ENCODE measurements at regions not wholly inside any gene's neighbourhood (a gene's known extent, or its start where the extent isn't known, plus 50 kb on each side); places are given as distances from the start of the nearest gene placed in this dataset.

DNA sequence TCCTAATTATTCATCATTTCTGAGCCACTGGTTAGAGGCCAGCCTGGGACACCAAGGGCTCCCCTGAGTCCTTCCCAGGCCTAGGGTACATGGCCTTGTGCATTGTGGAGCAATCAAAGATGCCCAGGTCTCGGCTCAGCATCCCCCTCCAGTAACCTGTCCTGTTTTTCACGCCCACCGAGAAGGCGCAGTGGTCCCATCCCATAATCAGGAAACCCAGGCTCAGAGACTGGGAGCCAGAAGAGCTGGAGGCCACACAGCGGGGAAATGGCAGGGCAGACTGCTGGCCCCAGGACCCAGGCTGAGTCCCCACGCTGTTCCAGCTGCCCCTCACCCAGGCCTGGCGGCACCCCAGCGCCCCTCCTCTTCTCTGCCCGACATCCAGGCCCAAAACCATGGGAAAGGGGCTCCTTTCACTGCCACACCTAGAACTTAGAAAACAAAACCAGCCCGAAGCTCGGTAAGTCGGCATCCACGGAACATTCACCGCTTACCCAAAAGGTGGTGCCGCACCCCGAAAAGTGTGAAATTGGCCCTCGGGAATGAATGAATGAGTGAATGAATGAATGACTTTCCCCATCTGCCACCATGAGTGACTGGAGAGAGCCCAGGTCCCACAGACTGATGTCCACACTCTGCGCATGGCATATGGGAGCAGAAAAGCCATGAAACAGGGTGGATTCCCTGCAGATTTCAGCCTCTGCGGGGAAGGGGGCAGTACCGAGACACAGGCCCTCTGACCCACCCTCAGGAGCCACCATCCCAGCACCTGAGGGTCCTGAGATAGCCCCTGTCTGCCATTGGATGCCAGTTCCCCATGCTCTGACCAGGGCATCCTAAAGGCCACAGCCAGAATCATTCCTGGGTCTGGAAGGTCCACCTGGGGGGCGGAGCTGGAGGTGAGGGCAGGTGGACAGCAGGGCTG is 132.5 kb downstream of the OLFM1 start:
- DNase-seq (ENCODE audit: low spot score) = no peak

DNA sequence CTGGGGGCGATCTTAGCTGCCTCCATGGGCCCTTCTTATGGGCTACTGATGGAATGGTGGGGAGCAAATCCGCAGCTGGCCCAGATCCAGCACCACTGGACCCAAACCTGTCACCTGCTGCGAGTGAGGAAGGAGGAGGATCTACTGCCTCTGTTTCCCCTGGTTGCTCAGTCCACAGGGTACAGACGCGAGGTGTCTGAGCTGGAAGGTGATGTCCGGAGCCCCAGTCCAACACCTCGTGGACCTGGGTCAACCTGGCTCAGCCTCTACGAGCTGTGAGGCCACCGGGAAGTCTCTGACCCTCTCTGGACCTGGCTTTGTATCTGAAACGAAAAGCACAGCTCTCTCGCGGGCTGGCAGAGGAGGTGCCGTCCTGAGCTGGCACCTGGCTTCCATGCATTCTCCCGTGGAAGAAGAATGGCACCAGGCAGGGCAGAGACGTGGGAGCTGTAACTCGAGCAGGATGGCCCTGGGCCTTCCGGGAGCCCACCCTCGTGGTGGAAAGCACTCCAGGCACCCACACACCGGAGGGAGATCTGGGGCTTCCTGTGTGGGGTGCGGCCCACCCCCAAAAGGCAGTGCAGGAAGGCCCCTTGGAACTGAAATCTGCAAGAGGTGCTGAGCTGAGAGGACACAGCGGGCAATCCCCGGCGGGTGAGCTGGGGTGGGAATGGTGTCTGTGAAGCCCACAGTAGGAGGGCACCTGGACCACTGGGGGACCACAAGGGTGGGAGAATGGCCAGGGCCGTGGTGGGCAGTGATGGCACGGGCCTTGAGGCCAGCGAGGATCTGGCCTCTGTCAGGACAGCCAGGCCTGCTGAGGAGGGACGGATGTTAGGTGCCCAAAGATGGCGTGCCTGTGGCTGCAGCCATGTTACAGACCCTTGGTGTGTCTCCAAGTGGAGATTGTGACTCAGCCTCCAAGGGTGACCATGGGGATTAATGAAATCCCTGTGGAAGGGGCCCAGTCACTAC is 133.4 kb downstream of the OLFM1 start:
- no peak for DNase-seq (ENCODE audit: low spot score)

DNA sequence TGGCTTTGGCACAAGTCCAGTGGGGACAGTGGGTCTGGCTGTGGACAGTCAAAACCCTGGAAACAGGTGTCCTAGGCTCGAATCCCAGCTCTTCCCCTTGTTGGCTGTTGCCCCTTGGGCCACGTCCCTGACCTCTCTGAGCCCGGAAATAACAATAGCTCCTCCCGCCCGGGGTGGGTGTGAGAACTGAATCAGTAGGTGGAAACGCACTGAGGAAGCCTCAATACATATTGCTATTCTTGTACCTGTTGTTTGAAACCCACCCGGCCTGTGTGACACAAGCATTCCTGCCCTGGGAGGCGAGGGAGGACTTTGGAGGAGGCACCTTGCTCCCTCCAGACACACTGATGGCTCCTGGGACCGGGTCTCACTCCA is 134.1 kb downstream of the OLFM1 start:
- no peak for DNase-seq (ENCODE audit: low spot score)

DNA sequence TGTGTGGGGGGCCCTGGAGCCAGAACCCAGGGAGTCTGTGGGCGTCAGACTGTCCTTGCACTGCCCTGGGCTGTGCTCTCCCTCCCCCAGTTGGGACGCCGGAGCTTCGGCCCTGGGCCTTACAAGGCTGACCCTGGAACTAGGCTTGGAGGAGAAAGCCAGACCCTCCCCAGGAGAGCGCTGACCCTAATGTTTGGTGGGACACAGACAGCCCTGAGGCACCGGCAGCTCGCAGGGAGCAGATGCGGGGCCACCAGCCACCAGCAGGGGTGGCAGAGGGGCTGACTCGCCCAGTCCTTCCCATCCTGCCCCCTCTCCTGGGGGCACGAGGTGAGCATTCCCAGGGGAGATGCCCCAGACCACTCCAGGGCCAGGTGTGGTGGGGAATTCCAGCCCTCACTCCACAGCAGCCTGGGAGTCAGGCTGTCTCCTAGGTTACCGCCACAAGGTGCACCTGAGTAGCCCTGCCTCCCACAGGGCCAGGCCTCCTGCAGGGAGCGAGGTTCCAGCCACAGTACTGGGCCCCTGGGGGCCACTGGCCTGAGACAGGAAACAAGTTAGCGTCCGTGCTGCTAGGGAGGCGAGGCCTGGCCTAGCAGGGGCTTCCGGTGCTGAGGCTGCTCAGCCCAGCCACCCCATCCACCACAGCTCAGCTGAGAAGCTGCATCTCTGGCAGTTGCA is 134.6 kb downstream of the OLFM1 start:
- DNase-seq (ENCODE audit: low spot score) = no peak

DNA sequence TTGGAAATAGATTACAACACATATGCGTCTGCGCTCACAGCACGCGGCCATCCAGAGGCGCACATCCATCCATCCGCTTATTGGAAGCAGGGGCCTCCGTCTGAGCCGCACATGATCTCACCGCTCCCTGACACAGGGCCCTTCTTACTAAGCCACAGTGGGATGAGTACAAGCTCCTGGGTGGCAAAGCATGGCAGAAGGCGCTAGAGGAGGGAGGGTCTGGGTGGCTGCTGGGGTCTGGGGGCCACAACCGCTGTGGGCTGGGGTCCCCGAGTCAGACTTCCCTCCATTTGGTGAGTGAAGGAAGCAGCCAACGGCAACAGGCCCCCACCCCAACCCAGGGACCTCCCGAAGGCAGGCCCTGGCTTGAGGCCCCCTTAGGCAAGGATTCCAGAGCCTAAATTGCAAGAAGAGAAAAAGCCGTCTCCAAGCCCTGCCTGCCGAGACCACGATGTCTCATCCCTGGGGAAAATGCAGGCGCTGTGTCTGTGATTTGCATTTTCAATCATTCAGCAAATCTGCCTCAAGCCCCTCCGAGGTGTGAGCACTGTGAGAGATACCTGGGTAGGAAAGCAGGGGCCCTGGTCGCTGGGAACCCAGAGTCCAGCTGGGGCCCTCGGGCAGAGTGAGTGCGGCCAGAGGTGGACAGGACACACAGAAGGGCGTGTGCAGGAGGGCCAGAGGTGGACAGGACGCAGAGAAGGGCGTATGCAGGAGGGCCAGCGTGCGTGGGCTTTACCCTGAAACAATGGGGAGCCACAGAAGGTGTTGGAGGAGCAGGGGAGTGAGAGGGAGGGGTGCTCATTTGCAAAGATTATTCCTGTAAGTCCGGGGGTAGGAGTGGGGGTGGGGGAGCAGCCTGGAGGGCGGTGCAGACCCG is 135.7 kb downstream of the OLFM1 start:
- DNase-seq (ENCODE audit: low spot score) = no peak

DNA sequence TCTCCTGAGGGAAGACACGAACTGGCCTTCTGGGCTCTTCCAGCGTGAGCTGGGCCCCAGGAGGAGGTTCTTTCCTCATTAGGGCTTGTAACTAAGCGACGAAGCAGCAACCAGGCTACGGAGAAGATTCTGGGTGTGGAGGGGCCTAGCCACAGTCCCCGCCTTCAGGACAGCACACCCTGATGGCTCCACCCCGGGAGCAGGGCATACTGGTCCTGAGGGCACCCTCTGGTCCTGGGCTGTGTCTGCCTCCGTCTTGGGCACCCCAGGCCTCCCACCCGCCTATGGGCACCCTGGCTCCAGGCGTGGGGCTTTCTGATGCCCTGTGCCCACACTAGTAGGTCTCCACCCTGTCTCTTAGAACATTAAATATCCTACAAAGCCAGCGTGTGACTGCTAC is 136.4 kb downstream of the OLFM1 start:
- DNase-seq (ENCODE audit: low spot score) = no peak

DNA sequence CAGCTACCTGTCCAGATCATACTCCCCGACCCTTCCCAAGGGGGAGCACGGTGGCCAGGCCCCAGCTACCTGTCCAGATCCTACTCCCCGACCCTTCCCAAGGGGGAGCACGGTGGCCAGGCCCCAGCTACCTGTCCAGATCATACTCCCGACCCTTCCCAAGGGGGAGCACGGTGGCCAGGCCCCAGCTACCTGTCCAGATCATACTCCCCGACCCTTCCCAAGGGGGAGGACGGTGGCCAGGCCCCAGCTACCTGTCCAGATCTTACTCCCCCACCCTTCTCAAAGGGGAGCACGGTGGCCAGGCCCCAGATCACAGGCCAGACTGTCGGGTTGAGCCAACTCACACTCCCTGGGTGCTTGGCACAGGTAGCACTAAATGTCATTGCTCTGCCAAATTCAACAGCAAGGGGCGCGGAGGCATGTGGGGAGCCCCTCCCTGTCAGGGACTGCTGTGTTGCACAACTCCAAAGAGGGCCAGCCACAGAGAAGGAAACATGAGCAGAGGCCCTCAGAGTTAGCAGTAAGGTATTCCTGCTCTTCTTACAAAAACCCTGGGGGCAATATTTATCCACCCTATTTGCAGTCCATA is 136.9 kb downstream of the OLFM1 start:
- DNase-seq (ENCODE audit: low spot score) = no peak

DNA sequence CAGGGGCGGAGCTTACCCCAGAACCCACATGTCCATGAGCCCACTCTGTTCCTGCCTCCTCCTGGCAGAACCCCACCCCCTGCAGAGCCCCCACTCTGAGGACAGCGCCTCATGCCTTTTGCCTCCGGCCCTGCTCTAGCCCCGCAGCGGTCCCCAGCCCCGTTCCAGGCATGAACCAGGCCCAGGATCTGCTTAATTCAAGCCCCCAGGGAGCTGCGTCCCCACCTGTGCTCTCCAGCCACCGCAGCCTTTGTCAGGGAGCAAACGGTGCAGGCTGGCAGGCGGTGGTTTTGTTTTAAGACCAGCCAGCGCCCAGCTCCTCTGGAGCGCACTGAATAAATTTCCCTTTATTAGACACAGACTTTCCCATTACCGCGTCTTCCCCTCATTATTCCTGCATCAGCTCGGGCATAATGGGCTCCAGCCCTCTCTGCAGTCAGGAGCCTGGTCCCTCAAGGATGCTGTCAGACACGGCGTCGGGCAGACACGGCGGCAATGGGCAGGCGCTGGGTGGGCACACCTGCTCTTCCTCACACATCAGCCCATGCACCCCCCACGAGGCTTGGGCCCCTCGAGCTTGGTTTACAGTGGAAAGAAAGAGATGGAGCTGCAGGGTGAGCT is 137.6 kb downstream of the OLFM1 start:
- DNase-seq (ENCODE audit: low spot score) = no peak

DNA sequence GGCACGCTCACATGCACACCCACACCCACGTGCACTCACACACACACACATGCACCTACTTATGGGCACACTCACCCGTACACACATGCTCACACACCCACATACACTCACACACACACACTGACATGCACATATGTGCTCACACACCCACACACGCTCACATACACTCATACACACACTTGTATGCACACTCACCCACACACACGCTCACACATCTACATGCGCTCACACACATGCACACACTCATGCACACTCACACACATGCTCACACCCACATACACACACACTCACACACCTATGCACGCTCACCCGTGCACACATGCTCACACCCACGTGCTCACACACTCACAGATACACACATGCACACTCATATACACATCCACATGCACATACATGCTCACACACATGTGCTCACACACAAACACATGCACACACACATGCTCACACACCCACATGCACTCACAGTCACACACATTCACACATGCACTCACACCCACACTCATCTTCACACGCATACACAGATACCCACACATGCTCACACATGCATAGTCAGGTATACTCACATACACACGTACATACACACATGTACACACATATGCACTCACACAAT is 138.3 kb downstream of the OLFM1 start:
- DNase-seq (ENCODE audit: low spot score) = no peak

DNA sequence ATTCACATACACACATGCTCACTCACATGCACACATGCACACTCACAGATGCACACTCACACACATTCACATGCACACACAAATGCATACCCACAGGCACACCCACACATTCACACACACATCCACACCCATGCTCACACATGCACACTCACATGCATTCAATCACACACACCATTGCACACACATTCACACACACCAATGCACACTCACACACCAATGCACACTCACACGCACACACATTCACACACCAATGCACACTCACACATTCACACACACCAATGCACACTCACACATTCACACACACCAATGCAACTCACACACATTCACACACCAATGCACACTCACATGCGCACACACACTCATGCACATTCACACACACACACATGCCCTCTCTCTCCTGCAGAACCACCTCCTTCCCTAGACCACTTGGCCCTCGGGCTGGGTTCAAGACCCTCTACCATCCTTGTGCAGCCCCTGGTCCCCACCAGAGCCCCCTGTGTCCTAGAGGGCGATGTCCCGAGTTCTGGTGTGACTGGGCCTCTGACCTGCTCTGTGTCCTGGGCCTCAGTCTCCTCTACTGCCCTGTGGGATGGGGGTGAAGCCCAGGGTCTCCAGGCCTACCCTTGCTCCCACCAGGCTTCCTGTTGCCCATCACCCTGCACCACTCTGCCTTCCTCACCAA is 139.0 kb downstream of the OLFM1 start:
- DNase-seq (ENCODE audit: low spot score) = no peak

DNA sequence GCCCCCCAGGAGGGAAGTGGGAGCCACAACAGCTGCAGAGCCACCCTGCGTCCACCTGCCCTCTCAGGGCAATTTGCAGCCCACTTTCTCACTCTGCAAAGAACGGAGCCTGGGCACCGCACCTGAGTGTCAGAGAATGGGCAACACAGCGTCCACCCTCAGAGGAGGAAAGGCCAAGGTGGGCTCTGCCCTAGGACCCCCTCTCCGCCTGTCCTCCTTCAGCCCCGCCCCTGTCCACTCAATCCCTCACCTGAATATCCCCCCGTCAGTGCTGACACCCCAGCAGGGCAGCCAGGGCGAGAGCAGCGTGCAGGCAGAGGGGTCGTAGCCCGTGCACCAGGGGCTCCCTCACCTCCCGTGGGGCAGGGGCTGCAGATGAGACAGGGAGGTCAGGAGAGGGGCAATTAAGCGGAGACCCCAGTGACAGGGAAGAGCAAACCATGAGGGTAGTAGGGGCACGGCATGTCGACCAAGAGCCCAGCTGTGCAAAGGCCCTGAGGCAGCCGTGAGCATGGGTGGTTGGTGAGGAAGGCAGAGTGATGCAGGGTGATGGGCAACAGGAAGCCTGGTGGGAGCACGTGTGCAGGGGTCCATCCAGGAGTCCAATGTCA is 140.3 kb downstream of the OLFM1 start:
- DNase-seq (ENCODE audit: low spot score) = no peak

DNA sequence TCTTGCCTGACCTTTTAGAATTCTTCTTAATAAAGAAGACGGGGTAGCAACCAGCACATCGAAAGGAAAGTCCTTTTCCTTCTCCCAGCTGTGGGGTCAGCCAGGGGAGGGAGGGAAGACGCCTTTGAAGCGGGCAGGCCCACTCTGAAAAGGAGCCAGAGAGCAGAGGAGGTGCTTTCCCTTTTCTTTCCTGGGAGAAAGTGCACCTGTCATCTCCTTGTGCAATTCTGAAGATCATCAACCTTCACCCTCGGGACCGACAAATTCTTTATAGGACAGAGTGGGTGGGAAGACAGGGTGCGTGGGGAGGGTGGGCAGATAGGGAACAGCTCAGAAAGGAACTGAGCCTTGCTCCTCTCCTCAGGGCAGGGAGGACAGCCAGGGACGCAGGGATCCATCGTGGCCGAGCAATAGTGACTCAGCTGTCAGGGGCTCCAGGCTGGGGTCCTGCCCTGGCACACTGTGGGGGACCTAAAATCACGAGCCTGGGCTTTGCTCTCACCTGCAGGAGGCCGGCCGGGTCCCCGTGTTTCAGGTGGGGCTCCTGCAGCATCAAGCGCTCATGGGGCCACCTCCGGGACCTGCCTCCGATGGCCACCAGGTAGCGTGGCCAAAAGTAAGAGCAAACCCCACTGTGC is 141.0 kb downstream of the OLFM1 start:
- no peak for DNase-seq (ENCODE audit: low spot score)

DNA sequence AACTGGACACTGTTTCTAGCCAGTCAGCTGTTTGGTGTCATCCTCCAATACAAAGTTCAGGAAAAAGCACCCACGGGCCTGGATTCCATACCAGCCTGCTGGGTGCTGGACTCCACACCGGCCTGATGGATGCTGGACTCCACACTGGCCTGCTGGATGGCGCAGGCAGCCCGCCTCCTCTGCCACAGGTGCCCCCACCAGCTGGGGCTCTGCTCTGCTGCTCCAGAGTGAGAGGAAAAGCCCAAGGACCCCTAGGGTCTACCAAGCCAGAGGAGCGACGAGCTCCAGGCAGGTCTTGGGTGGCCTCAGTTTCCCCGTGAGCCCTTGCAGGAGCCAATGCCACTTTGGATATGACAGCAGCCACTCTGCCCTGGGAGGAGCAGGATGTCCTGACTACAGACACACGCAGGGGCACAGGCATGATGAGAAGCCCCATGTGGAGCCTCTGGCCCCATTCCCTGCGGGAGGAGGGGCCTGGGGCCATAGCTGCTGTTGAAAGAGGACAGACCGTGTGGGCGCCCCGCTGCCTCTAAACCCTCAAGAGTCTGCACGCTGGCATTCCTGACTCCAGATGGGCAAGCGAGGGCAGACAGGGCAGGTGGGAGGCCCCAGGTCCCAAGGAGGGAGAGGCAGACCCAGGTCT is 141.6 kb downstream of the OLFM1 start:
- DNase-seq (ENCODE audit: low spot score) = no peak

DNA sequence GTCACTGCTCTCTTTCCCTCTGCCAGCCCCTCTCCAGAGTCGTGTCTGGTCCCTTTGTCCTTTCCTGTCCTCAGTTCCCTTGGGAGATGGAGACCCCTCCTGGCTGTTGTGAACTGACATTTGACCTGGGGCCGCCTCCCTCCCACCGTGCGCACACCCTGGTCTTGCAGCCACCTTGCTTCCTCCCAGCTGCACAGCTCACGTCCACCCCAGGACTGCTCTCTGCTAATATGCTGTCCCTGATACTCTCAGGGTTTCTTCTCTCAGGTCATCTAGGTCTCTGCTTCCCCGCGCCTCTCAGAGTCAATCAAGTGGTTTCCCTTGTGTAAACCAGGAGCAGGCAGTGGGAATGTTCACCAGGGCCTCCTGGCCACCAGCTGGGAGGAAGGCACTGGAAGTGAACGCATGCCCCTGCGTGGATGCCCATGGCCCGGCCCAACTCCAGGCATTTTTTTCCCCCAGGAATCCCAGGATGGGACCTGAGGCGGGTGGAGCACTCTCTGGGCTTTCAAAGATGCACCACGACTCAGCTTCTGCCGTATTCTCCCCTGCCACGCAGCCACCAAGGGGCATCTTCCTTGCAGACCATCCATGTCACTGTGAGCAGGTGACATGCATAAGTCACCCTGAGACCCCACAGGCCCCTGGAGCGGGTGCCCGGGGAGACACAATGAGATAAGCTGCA is 142.4 kb downstream of the OLFM1 start:
- no peak for DNase-seq (ENCODE audit: low spot score)

DNA sequence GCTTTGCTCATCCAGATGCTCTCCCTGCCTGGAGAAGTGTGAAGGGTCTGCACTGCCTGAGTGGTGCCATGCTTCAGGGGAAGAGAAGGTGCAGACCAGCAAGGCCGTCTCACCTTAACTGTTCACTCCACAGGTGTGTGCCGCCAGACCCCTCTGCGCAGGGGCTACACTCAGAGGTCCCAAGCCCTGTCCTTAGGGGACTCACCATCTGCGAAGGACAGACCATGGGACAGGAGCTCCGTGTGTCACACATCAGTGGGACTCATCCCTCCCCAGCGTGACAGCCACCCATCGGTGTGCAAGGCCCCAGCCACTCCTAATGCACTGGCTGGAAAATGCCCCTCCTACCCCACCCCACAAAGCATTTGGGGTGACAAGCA is 142.9 kb downstream of the OLFM1 start:
- no peak for DNase-seq (ENCODE audit: low spot score)

DNA sequence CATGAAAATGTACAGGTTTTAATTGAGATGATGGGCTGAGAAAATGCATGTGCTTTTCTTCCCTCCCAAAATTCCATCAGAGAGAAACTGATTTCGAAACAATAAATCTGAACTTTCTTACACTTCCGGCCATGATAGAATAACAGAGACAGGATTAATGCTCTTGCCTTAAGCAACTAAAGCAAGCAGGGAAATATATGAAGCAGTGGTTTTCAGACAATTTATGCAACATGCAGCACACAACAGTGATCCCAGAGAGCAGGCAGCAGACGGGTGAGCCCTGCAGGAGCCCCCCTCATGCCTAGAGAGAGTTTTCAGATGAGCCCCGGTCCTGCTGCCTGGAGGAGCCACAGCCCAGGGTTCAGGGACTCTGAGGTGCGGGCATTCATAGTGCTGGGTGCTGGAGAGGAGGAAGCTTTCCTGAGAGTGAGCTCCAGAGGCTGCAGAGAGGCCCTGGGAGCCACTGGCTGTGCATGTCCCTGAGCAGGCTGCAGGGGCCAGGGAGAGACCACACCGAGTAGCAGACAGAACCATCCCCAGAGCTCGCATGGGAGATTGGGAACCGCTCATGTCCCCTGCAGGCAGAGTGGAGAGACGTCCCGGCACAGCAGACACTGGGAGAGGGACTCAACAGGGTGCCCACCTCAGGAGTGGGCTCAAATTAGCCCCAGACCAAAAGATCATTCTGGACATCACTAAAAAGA is 143.5 kb downstream of the OLFM1 start:
- DNase-seq (ENCODE audit: low spot score) = no peak

Data from mesenteric fat pad (tissue), 1 donor.